ENCODE measurements at regions not wholly inside any gene's neighbourhood (a gene's known extent, or its start where the extent isn't known, plus 50 kb on each side); places are given as distances from the start of the nearest gene placed in this dataset.

DNA sequence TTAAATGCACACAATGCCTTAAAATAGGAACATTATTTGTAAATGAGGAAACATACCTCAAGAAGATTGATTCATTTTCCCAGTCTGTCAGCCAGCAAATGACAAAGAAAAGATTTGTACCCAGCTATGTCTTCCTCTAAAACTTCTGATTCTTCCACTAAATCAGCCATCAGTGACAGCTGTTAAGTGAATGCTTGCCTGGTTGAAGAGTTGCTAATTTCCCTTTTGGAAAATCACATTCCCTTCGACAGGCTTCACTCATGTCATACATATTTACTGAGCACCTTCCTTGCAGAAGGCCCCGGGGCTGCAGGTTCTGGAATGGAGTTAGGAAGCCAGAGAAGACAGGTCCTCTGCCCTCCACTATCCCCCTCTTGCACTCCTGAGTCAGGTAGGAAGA is 112.0 kb upstream of the SLC66A3 start:
- intact Hi-C loops (cut with micrococcal nuclease): no loop called here

DNA sequence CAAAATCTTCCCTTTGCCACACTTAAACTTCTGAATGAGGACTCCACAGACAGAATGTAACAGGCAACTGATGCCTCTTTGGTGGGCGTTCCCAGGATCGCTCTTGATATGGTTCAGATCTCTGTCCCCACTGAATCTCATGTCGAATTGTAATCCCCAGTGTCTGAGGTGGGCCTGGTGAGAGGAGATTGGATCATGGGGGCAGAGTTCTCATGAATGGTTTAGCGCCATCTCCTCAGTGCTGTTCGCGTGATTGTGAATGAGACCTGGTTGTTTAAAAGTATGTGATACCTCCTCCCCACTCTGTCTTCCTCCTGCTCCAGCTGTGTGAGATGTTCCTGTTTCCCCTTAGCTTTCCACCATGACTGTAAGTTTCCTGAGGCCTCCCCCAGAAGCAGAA is 111.1 kb upstream of the SLC66A3 start:
- intact Hi-C loops (cut with micrococcal nuclease): no loop called here

DNA sequence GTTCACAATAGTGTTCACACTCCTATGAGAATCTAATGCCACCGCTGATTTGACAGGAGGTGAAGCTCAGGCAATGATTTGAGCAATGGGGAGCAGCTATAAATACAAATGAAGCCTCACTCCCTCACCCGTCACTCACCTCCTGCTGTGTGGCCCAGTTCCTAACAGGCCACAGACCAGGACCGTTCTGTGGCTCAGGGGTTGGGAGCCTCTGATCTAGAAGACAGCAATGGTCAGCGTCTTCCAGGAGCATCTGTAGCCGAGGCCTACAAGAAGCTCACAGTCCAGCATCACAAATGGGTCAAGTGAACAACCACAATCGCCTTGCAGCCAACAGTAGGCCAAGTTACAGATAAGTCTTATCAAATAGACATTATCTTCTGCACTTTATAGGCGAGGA is 110.0 kb upstream of the SLC66A3 start:
- intact Hi-C loops (cut with micrococcal nuclease): no loop called here

DNA sequence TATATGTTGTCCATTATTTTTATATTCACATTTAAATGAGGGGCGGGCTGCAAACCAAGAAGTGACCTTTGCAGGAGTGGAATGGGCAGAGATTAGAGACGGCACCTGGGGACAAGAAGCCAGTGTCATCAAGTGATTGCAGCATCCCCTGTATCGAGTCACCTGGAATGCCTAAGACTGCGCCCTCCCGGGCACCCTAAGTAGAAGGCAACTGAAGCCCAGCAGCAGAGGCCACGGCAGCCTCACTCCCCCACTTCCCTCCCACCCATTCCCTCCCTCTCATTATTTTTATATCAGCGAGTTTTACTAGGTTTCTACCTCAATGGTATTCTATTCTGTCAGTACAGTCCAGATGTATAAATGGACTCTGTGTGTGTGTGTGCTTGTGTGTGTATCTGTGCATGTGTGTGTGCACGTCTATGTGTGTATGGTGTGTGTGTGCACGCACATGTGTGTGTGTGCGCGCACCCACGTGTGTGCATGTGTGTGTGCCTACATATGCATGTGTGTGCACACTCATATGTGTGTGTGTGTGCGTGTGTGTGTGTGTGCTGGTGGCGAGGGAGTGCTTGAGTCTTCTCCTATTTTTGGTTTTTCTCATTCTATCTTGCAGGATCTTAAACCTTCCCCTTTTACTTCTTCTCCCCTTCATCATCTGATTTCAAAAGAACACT is 106.8 kb upstream of the SLC66A3 start:
- intact Hi-C loops (cut with micrococcal nuclease): no loop called here

DNA sequence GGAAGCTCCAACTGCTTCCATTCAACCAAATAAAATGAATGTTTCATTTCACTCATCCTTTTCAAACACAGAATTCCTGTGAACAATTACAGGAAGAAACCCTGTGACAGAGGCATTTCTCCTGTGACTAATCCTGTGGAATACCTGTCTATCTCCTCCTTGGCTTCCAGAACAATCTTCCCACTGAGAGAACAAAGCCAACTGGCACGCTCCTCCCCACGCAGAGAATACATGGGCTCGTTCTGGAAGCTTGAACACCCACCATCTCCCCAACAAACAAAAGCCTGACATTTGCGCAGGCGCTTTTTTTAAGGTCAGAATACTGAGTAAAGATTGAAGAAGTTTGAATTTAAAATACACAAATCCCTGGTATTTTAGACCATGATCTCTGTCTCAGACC is 104.7 kb upstream of the SLC66A3 start:
- intact Hi-C loops (cut with micrococcal nuclease): no loop called here

DNA sequence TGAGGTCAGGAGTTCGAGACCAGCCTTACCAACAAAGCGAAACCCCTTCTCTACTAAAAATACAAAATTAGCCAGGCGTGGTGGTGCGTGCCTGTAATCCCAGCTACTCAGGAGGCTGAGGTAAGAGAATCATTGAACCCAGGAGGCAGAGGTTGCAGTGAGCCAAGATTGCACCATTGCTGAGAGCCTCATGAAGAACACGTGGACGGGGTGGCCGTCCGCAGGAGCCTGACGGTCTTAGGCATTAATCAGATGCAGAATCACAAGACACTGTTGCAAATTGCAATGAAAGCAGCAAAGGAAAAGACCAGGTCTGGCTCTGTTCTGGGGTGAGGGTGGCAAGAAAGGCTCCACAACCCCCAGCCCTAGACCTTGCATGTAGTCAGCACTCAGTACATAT is 104.0 kb upstream of the SLC66A3 start:
- intact Hi-C loops (cut with micrococcal nuclease): no loop called here

DNA sequence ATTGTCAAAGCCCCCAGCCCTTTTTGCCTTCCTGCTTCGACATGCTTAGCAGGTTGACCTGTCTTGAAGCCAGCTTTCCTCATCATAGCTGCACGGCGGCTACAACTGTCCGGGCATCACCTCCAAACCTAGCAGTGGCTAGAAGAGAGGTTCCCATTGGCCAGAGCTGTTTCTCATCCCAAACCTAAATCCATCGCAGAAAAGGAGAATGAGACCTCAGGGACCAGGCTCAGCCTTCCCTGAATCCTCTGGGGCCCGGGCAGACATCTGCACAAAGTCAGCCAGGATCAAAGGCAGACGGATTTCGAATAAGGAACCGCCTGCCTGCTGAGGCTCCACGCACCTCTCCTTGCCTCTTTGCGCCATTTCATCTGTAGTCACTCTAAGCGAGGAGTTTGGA is 101.7 kb upstream of the SLC66A3 start:
- intact Hi-C loops (cut with micrococcal nuclease): no loop called here

DNA sequence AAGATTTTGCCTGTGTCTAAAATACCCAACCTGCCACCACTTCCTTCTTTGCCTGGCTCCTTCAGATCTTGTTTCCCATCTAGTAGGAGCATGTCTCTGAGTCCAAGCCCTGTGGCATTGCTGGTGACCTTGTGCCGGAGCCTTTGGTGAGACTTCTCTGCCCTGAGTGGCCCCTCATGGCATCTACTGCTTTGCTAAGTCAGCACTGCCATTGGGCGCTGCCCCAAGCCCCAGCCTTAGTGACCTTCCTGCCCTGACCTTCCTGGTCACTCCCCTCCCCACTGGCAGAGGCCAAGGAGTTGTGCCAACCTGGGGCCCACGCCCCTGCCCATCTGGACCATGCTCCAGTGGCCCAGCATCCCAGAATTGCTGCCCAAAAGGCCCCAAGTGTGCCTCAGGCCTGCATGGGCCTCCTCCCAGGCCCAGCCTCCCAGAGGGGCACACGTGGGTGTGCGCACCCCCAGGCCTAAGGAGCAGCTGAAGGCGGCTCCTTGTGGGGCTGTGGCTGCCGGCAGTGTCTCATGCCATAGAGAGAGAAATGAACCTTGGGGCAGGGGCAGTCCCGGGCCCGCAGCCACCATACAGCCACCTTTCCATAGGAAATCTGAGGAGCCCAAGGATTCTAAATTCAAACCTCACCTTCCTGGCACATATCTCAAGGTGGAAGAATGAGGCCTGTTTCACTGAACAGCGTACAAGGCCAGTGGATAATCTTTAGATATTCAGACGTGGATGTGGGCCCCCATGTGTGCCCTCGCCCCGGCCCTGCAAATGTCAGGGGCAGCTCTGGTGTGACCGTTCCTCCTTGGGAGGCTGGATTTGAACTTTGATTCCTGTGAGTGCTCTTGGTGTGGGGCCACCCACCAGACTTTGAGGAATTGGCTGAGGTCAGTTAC is 100.2 kb upstream of the SLC66A3 start:
- intact Hi-C loops (cut with micrococcal nuclease): no loop called here

DNA sequence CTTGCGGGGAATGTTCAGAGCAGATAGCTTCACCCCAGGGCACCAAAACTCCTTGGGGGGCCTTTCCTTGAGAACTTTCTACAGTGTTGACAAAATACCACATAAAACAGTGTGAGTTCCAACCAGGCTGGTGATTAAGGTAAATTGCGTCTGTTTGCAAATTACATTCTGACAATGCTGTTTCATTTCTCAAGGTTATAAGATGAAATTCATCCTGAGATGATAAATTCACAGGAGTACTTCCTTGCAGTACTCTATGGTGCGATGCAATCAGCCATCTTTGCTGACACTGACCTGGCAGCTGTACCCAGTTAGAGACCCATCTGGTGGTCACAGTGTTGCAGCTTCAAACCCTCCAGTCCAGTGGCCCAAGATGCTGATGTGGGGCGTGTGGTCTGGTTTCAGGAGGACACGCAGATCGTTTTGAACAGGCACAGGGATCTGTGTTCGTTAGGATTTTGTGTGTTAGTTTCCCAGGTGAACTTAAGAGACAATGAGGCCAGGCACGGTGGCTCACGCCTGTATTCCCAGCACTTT is 99.5 kb upstream of the SLC66A3 start:
- intact Hi-C loops (cut with micrococcal nuclease): no loop called here

DNA sequence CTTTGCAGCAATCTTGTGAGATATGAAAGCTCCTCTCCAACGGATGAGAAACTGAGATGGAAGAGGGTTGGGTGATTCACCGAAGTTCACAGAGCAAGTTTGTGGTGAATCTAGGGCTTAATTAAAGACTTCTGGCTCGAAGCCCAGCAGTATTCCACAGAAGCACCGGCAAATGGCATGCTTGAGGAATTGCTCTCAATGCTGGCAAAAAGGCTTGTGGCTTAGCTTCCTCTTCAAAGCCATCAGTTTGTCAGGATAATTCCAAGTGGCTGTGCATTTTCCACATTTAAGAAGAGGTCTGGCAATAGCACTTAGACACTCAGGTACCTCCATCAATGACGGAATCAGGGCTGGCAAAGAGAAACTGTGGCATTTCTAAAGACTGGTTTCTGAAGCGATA is 98.7 kb upstream of the SLC66A3 start:
- intact Hi-C loops (cut with micrococcal nuclease): no loop called here

DNA sequence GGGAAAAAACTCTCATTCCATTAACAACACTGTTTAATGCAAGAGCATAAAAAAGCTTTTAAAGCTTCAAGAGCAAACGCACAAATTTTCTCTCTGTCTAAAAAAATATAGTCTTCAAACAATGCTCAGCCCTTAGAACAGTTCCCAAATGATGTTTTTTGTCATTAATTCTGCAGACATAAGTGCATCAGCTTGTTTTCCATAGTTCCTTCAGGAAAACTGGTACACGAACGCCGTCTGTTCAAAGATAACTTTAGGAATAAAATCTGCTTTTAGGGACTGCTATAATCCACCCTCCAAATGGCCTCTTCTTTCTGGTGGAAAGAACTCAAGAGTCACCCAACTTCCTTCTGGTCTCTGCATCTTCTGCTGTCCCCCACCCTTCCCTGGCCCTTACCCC is 98.2 kb upstream of the SLC66A3 start:
- intact Hi-C loops (cut with micrococcal nuclease): no loop called here

DNA sequence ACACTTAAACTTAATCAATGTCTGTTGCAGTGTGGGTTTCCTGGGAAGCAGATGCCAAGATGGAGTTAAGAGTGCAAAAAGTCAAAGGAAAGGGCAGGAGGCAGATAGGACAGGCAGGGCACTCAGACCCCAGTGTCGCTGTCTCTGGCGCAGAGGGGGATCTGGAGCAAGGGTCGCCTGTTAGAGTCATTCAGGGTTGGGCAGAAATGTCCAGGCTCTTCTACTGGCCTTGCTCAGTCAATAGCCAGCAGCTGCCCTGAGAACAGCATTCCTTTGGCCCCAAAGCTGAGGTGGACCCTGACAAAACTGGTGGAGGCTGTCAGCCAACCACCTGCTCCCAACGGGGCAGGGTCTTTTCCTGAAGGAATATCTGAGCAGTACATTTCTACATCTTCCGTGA is 97.1 kb upstream of the SLC66A3 start:
- intact Hi-C loops (cut with micrococcal nuclease): no loop called here

DNA sequence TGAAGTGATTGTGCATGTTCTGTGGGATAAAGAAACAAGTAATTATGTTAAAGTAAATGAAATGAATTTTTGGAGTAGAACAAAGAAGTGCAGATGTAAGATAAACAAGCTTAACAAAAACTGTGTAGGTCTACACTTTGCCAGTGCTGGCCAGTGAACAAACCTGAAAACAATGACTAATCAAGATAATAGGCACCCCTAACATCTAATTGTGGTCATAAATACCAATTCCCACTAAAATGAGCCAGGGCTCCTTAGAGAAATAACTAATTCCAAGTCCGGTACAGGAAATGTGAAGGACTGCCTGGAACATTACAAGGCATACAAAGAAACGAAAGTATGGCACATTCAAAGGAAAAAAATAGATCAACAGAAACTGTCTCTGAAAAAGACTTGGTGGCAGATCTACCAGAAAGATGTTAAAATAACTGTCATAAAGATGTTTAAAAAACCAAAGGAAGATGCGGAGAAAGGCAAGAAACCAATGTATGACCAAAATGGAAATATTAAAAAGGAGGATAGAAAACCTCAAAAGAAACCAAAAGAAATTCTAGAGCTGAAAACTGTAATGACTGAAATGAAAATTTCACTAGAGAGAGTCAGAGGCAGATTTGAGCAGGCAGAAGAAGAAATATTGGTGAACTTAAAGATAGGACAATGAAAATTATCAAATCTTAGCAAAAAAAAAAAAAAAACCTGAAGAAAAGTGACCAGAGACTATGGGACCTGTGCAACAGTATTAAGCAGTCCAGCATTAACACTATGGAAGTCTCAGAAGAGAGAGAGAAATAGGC is 94.7 kb upstream of the SLC66A3 start:
- intact Hi-C loops (cut with micrococcal nuclease): no loop called here

DNA sequence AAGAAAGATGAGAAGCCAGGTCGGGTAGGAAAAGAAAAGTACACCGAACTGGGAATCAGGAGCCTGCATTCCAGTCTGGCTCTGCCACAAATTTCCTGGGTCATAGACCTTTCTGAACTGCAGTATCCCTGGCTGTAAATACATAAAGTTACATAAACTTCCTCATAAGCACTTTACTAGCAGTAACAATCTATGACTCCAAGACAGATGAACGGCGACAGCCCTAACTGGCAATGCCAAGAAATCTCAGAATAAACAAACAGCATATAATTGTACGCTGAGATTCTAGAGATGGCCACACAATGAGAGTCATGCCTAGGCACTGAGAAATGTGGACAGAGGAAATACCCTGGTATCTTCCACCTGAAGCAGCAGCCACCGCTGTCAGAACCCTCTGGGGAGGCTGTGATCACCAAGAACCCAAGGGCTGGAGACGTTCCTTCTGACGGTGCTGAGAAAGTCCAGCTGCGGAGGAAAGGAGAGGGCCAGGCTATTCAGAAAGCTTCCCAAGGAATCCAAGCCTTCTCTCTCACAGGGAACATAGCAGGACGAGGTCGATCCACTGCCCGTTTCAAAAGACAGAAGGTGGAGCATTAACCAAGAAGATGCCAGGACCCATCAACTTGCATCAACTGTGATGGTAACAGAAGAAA is 89.3 kb upstream of the SLC66A3 start:
- intact Hi-C loops (cut with micrococcal nuclease): no loop called here

DNA sequence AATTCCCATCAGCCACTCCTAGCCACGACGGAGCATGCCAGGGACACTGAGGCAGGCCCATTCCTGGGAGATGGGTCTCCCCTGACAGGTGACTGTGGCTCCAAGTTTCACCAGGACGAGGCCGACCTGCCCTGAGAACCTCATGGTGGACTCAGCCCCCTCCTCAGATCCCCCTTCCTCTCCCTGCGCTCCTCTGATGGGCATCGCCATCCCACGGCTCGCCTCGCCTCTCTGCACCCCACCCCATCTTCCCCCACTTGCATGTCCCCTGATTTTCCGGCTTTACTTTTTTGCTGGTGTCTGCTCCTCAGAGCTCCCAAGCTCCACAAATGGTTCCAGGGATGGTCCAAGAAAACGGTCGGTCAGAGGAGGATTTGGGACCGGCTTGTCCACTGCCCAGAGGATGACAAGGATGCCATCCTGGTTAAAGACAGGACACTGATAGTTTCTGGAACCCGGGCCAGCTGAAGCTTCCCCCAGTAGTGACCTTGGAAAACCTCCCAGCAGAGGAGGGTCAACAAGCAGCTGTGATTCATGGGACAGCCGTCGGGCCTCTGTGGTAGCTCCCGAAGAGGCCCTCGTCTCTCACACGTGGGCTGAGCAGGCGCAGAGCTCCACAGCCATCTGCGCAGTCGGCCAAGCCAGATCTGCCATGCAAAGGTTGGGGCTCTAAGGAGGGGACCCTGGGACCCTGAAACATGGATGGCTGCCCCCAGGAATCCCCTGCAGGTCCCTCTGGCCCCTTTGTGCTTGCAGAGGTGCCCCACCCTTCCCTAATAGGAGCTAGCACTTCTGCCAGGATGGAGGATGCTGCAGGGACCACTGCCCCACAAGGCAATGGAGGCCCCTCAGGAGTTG is 87.8 kb upstream of the SLC66A3 start:
- intact Hi-C loops (cut with micrococcal nuclease): no loop called here

DNA sequence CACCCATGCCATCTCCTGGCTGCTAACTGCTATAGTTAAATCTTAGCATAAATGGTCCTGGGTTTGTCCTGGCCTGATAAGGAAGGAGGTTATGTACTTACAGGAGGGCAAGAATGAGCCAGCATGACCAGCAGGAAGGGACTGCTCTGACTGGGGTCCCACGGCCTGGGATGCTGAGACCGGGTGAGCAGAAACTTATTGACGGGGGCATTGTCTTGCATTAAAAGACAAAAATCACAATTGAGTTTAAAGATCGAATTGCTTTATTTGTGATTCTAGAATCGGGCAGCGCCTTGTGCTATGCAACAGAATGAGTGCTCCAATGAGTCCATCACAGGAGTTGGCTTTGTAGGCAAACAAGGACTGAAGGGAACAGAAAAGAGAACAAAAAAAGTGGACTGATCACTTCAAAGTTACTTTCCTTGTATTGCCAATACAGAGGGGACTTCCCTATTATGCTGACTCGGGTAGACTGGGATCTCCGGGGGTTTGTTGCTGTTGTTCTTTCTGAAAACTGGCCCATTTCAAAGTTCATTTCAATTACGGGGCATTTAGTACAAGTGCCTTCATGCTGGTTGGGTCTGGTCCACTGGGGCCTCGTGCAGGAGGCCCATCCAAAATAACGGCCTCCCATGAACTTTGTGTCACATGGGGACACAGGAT is 87.1 kb upstream of the SLC66A3 start:
- intact Hi-C loops (cut with micrococcal nuclease): no loop called here

DNA sequence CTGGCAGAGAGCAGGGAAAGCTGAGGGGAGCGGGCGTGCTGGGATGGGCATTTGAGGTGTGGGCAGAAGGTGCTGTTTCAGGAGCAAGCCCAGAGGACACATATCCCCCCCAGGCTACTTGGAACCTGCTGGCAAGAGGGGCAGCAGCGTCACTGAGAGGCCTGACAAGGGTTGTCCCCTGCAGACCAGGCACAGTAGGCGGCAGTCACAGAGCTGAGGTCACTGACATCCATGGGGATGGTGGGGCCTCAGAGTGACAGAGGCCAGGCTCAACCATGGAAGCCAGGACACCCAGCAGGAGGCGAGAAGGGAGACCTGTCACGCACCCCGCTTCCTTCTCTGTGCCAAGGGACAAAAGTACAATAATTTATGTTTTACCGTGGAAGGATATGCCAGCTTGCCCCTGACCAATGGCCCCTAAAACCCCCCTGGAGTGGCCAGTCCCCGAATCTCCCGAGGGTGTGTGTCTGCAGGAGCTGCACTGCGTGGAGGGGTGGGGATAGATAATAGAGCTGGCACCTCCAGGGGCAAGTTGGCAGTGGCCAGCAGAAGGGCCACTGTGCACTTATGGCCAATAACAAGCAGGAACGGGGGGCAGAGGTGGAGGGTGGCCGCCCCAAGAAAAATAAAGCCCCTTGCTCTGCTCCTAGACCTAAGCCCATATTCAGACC is 86.3 kb upstream of the SLC66A3 start:
- intact Hi-C loops (cut with micrococcal nuclease): no loop called here

DNA sequence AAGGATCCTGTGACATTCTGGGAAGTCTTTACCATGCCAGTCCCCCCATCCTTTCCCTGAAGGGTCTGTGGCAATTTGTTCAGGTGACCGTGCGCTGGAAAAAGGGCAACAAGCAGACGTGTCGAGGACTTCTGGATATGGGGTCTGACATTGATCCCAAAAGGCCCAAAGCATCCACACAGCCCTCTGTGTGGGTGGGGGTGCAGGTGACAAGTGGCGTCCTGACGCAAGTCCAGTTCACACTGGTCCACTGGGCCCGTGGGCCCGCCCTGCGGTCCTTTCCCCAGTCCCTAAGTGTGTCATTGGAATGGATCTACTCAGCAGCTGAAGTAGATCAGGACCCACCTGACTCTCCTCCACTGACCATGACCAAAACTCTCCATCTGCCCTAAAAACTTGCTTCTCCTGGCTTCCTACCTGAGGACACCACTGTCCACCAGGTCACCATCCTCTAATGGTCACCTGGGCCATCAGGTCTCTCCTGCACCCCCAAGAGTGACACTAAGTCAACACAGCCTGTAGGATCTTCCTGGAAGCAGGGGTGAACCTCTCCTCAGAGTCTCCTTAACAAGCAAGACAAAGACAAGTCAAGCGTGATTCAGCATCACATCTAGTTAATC is 85.6 kb upstream of the SLC66A3 start:
- intact Hi-C loops (cut with micrococcal nuclease): no loop called here

DNA sequence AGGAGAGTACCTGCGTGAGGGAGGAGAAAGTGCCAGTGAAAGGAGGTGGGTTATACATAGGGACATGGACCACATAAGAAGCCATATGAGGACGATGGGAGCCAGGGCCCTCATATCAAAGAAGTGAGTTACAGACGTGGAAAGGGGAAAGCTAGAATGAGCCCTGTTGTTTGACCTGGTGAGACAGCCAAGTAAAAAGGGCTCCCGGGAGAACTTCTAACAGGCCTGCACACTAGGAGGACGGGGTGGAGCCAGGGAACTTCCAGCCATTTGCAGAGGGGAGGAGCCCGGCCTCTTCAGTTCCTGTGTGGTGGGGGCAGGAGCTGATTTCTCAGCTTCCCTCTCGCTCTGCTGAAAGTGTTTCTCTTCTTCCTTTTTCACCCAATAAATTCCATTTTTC is 84.1 kb upstream of the SLC66A3 start:
- intact Hi-C loops (cut with micrococcal nuclease): no loop called here
